CD14-positive monocyte (primary cell): ENCODE measurements at regions not wholly inside any gene's neighbourhood (a gene's known extent, or its start where the extent isn't known, plus 50 kb on each side); places are given as distances from the start of the nearest gene placed in this dataset.

Experiments used
- DNase-seq, 3 donors: peaks; one replicate each; pipeline ENCODE4 v3.0.0-alpha.2; 2011 to 2022
- H2AFZ ChIP-seq: 2 replicates; pipeline ENCODE4 v1.6.0; 2012; ENCODE audit warnings: mild to moderate bottlenecking, low read depth, low read length, inconsistent platforms; ENCODE audit not compliant: insufficient read depth, poor library complexity, severe bottlenecking
- H3K27ac ChIP-seq, 2 donors: 1 replicate in 1 of 2; 2 replicates in 1 of 2; pipeline ENCODE4 v1.5.1; 2012 to 2013; ENCODE audit warnings: low read length in 2 of 2, control low read depth in 1 of 2, inconsistent platforms in 1 of 2, low read depth in 1 of 2, mild to moderate bottlenecking in 1 of 2
- H3K27me3 ChIP-seq, 2 donors: one replicate each; pipeline versions ENCODE4 v1.6.0 to v1.6.1; 2011 to 2013; ENCODE audit warnings: low read length in 2 of 2; ENCODE audit not compliant: control insufficient read depth in 2 of 2, insufficient read depth in 2 of 2
- H3K36me3 ChIP-seq, 2 donors: replicated peaks in 1 of 2; 1 replicate in 1 of 2; 2 replicates in 1 of 2; pipeline versions ENCODE4 v1.5.1 to v1.6.1; 2012 to 2013; ENCODE audit warnings: low read length in 2 of 2, control low read depth in 1 of 2, inconsistent platforms in 1 of 2, mild to moderate bottlenecking in 1 of 2; ENCODE audit not compliant: insufficient read depth in 2 of 2, control insufficient read depth in 1 of 2
- H3K4me1 ChIP-seq, 2 donors: 1 replicate in 1 of 2; 2 replicates in 1 of 2; pipeline versions ENCODE4 v1.5.1 to v1.6.1; 2012 to 2013; ENCODE audit warnings: low read length in 2 of 2, control low read depth in 1 of 2, inconsistent platforms in 1 of 2, mild to moderate bottlenecking in 1 of 2, moderate library complexity in 1 of 2; ENCODE audit not compliant: insufficient read depth in 2 of 2, control insufficient read depth in 1 of 2
- H3K4me2 ChIP-seq: replicated peaks from 2 replicates; pipeline ENCODE3; 2012; ENCODE audit warnings: low read length, moderate library complexity, mild to moderate bottlenecking; ENCODE audit not compliant: poor library complexity, severe bottlenecking; ENCODE audit errors: extremely low read depth
- H3K4me3 ChIP-seq, 3 experiments: fragments of 200-600 bp in 1 of 3; sonication (generic) in 1 of 3; replicated peaks in 1 of 3; 1 replicate in 2 of 3; 2 replicates in 1 of 3; pipeline ENCODE4 v1.5.1; 2011 to 2013; ENCODE audit warnings: low read length in 3 of 3, mild to moderate bottlenecking in 3 of 3, control low read depth in 2 of 3, low read depth in 2 of 3, inconsistent platforms in 1 of 3, moderate library complexity in 1 of 3
- H3K79me2 ChIP-seq: 2 replicates; pipeline ENCODE4 v1.6.0; 2012; ENCODE audit warnings: mild to moderate bottlenecking, control low read depth, inconsistent platforms, low read length, moderate library complexity; ENCODE audit not compliant: insufficient read depth
- H3K9ac ChIP-seq: 2 replicates; pipeline ENCODE4 v1.6.0; 2017; ENCODE audit warnings: low read length, mild to moderate bottlenecking; ENCODE audit not compliant: insufficient read depth, poor library complexity, severe bottlenecking
- H3K9me3 ChIP-seq, 2 donors: replicated peaks in 1 of 2; 1 replicate in 1 of 2; 2 replicates in 1 of 2; pipeline versions ENCODE4 v1.5.1 to v1.6.1; 2012 to 2013; ENCODE audit warnings: low read length in 2 of 2, control low read depth in 1 of 2; ENCODE audit not compliant: control insufficient read depth in 1 of 2, insufficient read depth in 1 of 2
- H4K20me1 ChIP-seq: 2 replicates; pipeline ENCODE4 v1.6.0; 2012; ENCODE audit warnings: mild to moderate bottlenecking, low read length, control low read depth, moderate library complexity; ENCODE audit not compliant: insufficient read depth
- H3K27ac Mint-ChIP-seq, 7 donors: one replicate each; pipeline ENCODE4 v1.8.0; 2020; ENCODE audit warnings: mild to moderate bottlenecking in 7 of 7, mixed read lengths in 7 of 7, moderate library complexity in 6 of 7, inconsistent platforms in 2 of 7
- H3K27me3 Mint-ChIP-seq, 3 donors: one replicate each; pipeline ENCODE4 v1.8.0; 2021 to 2022; ENCODE audit warnings: low read depth in 3 of 3, mild to moderate bottlenecking in 3 of 3, mixed read lengths in 3 of 3, moderate library complexity in 3 of 3, inconsistent platforms in 1 of 3
- H3K36me3 Mint-ChIP-seq, 2 donors: one replicate each; pipeline ENCODE4 v1.8.0; 2020; ENCODE audit warnings: mixed read lengths in 2 of 2, inconsistent platforms in 1 of 2, mild to moderate bottlenecking in 1 of 2
- H3K4me1 Mint-ChIP-seq: one replicate; pipeline ENCODE4 v1.8.0; 2020; ENCODE audit warnings: mild to moderate bottlenecking, mixed read lengths
- H3K4me3 Mint-ChIP-seq, 2 donors: one replicate each; pipeline ENCODE4 v1.8.0; 2020; ENCODE audit warnings: mild to moderate bottlenecking in 2 of 2, mixed read lengths in 2 of 2, moderate library complexity in 1 of 2
- H3K9me3 Mint-ChIP-seq, 7 donors: one replicate each; pipeline ENCODE4 v1.8.0; 2020 to 2022; ENCODE audit warnings: mixed read lengths in 7 of 7, mild to moderate bottlenecking in 6 of 7, moderate library complexity in 6 of 7, inconsistent platforms in 2 of 7
- CTCF ChIP-seq: fragments of 200-600 bp; IDR thresholded peaks from one replicate; pipeline ENCODE4 v1.8.0; 2022; ENCODE audit warnings: antibody characterized with exemption, mild to moderate bottlenecking
- WGBS: methylation state at CpG from one replicate; pipeline ENCODE4 v1.1.5; 2013; ENCODE audit warnings: missing lambda C conversion rate; ENCODE audit not compliant: insufficient coverage; 5-methylcytosine and 5-hydroxymethylcytosine counted together
- intact Hi-C, 2 donors: fragments of 100-400 bp; cut with micrococcal nuclease; formaldehyde crosslinking; loops; one replicate each; pipeline versions ENCODE4 v1.15.0 to v1.15.1; 2023

GRCh38 chr12:124130691-124131591 is 157.9 kb downstream of the ZNF664 start:
- H3K9ac ChIP-seq: no peak overlapping the region
- H4K20me1 ChIP-seq: no peaks in the 10 kb centered on the region
- H3K4me1 ChIP-seq: no peaks in the 10 kb centered on the region
- no peaks in the 10 kb centered on the region for H3K9me3 ChIP-seq
- H3K79me2 ChIP-seq: no peaks in the 10 kb centered on the region
- Mint-ChIP-seq H3K27me3 (peaks cover 2 to 3% (median 2%) of the 10 kb centered on the region in 3 donors), H3K4me1 (no peaks in the 10 kb centered on the region), H3K36me3 (no peaks in the 10 kb centered on the region), H3K9me3 (peaks cover 0 to 4% (median 0%) of the 10 kb centered on the region in 7 donors), H3K4me3 (no peak overlapping the region), H3K27ac (peak overlapping the region in 1 of 7 donors; percentile 8)
- H3K4me3 ChIP-seq: no peak overlapping the region
- no peak for TF ChIP-seq CTCF
- 95% methylated on average over 7 of the region's 9 CpGs for WGBS
- no peaks in the 10 kb centered on the region for H3K27me3 ChIP-seq
- intact Hi-C loops: no loop called here
- no peak for DNase-seq
- no peak overlapping the region for H2AFZ ChIP-seq
- H3K36me3 ChIP-seq: no peaks in the 10 kb centered on the region
- no peak overlapping the region for H3K4me2 ChIP-seq
- no peak overlapping the region for H3K27ac ChIP-seq

GRCh38 chr12:124131659-124132058 is 158.6 kb downstream of the ZNF664 start:
- no peak for TF ChIP-seq CTCF
- no peaks in the 10 kb centered on the region for H3K4me1 ChIP-seq
- H3K36me3 ChIP-seq: no peaks in the 10 kb centered on the region
- no peaks in the 10 kb centered on the region for H3K9me3 ChIP-seq
- H3K27ac Mint-ChIP-seq: no peak overlapping the region
- H3K4me1 Mint-ChIP-seq: no peaks in the 10 kb centered on the region
- 96% methylated on average over 4 of the region's 5 CpGs for WGBS
- intact Hi-C loops: no loop called here
- no peaks in the 10 kb centered on the region for H3K79me2 ChIP-seq
- H3K9me3 Mint-ChIP-seq: peaks cover 0 to 4% (median 0%) of the 10 kb centered on the region in 7 donors
- no peaks in the 10 kb centered on the region for H4K20me1 ChIP-seq
- H3K27me3 Mint-ChIP-seq: peaks cover 0 to 3% (median 2%) of the 10 kb centered on the region in 3 donors
- no peaks in the 10 kb centered on the region for H3K27me3 ChIP-seq
- no peak overlapping the region for H3K27ac ChIP-seq
- no peaks in the 10 kb centered on the region for H3K36me3 Mint-ChIP-seq
- no peak overlapping the region for H3K4me2 ChIP-seq
- no peak for DNase-seq
- no peak overlapping the region for H3K9ac ChIP-seq
- no peak overlapping the region for H3K4me3 ChIP-seq
- H2AFZ ChIP-seq: no peak overlapping the region
- H3K4me3 Mint-ChIP-seq: no peak overlapping the region
